HCT116 (cell line): ENCODE measurements at regions not wholly inside any gene's neighbourhood (a gene's known extent, or its start where the extent isn't known, plus 50 kb on each side); places are given as distances from the start of the nearest gene placed in this dataset.

Experiments used
- POLR2A ChIP-seq: IDR thresholded peaks from 2 replicates; pipeline ENCODE4 v1.7.0; 2011; ENCODE audit warnings: borderline replicate concordance; ENCODE audit not compliant: insufficient read depth, insufficient read length; ENCODE audit errors: extremely low read depth
- TF ChIP-seq, protein P1 (sequence below), 3 experiments: fragments of 200-600 bp in 1 of 3; sonication (generic) in 1 of 3; IDR thresholded peaks in 2 of 3; conservative IDR thresholded peaks in 1 of 3; 2 replicates each; pipeline ENCODE4 v1.5.1; 2012 to 2017; ENCODE audit warnings: low read depth in 2 of 3, low read length in 2 of 3, antibody characterized with exemption in 1 of 3, borderline replicate concordance in 1 of 3, control low read depth in 1 of 3, mild to moderate bottlenecking in 1 of 3, mixed read lengths in 1 of 3, mixed run types in 1 of 3, moderate library complexity in 1 of 3; ENCODE audit not compliant: insufficient read depth in 1 of 3

GRCh38 chr6:21850691-21851090 is 257.1 kb downstream of the SOX4 start:
- TF ChIP-seq, protein P1, sequence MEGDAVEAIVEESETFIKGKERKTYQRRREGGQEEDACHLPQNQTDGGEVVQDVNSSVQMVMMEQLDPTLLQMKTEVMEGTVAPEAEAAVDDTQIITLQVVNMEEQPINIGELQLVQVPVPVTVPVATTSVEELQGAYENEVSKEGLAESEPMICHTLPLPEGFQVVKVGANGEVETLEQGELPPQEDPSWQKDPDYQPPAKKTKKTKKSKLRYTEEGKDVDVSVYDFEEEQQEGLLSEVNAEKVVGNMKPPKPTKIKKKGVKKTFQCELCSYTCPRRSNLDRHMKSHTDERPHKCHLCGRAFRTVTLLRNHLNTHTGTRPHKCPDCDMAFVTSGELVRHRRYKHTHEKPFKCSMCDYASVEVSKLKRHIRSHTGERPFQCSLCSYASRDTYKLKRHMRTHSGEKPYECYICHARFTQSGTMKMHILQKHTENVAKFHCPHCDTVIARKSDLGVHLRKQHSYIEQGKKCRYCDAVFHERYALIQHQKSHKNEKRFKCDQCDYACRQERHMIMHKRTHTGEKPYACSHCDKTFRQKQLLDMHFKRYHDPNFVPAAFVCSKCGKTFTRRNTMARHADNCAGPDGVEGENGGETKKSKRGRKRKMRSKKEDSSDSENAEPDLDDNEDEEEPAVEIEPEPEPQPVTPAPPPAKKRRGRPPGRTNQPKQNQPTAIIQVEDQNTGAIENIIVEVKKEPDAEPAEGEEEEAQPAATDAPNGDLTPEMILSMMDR (IDR thresholded peaks at IDR 0.05 in 2 of 3, conservative IDR thresholded peaks at IDR 0.05 in 1 of 3; ENCODE audit: borderline replicate concordance in 1 of 3, insufficient read depth in 1 of 3, low read depth in 2 of 3, low read length in 2 of 3): no peak
- TF ChIP-seq POLR2A: no peak
